NCI-H128 (cell line): ENCODE measurements at regions not wholly inside any gene's neighbourhood (a gene's known extent, or its start where the extent isn't known, plus 50 kb on each side); places are given as distances from the start of the nearest gene placed in this dataset.
"Not testable (repeated sequence)": the region's sequence is repeated elsewhere in the genome, so short reads cannot be mapped to it uniquely, and the experiment has no call there.

Source experiments
- DNase-seq: peaks from one replicate; lab custom pipeline; 2025; ENCODE audit not compliant: unreplicated experiment; lab: John Stamatoyannopoulos, UW

DNA sequence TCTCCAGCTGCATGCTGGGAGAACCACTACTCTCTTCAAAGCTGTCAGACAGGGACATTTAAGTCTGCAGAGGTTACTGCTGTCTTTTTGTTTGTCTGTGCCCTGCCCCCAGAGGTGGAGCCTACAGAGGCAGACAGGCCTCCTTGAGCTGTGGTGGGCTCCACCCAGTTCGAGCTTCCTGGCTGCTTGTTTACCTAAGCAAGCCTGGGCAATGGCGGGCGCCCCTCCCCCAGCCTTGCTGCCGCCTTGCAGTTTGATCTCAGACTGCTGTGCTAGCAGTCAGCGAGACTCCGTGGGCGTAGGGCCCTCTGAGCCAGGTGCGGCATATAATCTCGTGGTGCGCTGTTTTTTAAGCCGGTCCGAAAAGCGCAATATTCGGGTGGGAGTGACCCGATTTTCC lies 215.0 kb downstream of the STIM2 start:
- DNase-seq = not testable (repeated sequence)

DNA sequence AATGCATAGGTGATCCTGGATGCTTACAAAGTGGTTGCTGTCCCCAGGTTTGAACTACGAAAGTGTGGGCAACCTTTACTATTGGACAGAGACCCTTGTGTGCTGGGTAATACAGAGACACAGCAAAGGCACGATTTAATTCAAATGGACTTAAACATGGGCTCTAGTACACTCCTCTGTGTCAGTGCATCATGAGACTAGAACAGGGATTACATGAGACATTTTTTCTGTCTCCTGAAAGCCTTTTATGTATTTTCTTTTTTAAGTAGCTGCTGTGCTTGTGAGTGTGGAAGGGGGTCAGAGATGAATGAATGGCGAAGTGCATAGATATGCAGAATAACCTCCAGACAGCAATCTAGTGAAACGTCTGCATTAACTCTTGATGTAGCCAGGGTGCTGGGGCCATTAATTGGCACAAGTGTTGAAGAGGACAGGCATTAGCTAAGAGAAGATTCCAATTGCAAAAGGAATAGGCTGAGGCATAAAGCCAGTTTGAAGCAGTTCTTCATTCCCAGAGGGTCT lies 218.4 kb downstream of the STIM2 start:
- DNase-seq = no peak

DNA sequence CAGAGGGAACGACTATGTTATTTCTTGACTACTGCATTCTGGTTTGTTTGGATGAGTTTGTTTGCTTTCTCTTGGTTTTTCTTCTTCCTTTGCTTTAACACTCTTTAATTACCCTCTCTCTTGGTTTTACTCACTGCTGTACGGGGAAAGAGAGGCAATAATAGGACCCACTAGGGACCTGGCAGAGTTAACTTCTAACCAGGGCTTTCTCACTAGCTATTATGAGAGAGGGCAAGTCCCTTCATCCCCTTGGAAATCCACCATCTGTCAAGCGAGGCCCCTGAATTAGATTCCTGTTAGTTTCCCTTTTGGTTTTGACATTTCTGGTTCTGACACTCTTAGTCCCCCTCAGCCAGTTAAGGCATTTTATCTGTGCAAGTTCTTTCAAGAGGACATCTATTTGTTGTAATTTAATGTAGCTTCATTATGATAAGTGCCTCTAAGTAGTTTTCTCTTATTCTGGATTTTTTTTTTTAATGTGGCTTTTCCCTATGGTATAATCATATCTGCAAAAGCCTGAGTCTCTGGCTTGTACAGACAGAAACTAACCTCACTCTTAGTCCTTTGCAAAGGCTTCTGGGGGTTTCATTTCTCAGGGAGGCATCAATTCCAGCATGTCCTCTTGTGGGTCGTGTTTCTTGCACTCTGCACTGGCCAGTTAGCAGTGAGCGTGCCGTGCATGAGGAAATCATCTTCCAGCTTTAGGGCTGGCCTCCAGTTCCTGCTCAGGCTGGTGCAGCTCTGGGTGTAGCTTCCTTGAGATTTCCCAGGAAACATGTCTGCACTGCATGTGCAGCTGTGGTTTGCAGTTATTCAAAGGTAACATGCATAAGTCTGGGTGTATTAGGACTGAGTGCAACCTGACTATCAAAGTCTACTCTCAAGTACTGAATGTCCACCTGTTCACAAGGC lies 221.3 kb downstream of the STIM2 start:
- no peak for DNase-seq

GRCh38 chr4:27082776-27083175 lies 222.1 kb downstream of the STIM2 start:
- no peak for DNase-seq

DNA sequence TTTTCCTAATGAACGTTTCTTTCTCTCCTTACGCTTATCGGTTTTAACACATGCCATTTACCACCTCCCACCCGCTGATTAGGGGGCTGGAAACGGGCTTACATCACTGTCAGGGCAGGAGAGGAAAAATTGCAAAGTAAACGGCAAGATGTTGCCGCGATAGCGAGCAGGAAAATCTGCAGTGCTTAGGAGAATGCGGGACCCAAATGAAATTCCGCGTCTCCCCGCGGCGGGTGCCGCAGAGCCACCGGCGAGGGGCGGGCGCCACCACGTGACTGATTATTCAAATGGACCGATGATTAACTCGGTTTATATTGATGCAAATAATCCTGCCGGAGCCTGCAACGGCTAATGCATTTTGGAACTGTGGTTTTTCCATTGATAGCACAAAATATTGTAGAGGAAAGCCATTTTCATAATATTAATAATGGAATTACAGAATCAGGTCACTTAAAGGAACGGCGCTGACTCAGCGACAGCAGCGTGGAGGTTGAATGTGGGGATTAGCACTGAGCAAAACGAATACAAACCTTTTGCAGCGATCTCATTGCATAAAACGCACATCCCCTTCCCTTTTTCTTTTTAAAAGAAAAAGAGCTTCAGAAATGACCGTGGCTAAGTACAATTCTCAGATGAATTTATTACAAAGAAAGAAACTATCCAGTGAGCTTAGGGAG lies 224.2 kb downstream of the STIM2 start:
- DNase-seq = no peak

GRCh38 chr4:27085396-27085795 lies 224.8 kb downstream of the STIM2 start:
- DNase-seq = no peak

GRCh38 chr4:27087306-27088045 lies 226.8 kb downstream of the STIM2 start:
- no peak for DNase-seq

- DNase-seq = no peak
Measured at GRCh38 chr4:27088491-27088890, 227.8 kb downstream of the STIM2 start.

- no peak for DNase-seq
Measured at GRCh38 chr4:27089186-27089585, 228.5 kb downstream of the STIM2 start.

- DNase-seq = no peak
Measured at GRCh38 chr4:27090406-27090805, 229.8 kb downstream of the STIM2 start.

GRCh38 chr4:27094224-27094623 lies 233.6 kb downstream of the STIM2 start:
- no peak for DNase-seq

DNA sequence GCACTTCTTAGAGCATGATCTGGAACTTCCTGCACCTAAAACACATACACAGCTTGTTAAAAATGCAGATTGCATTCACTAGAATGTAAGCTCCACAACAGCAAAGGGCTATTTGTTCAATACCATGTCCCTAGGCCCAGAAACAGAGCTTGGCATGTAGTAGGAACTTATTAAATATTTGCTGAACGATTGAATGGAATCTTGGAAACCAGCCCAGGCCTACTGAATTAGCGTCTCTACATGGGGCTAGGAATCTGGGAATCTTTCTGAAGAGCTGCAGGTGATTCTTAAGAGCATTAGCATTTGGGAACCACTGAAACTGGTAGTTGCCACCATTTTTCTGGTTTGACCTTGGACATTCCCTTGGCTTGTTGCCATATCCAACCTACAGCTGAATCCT lies 234.1 kb downstream of the STIM2 start:
- no peak for DNase-seq

- no peak for DNase-seq
Measured at GRCh38 chr4:27096142-27096824, 235.6 kb downstream of the STIM2 start.

DNA sequence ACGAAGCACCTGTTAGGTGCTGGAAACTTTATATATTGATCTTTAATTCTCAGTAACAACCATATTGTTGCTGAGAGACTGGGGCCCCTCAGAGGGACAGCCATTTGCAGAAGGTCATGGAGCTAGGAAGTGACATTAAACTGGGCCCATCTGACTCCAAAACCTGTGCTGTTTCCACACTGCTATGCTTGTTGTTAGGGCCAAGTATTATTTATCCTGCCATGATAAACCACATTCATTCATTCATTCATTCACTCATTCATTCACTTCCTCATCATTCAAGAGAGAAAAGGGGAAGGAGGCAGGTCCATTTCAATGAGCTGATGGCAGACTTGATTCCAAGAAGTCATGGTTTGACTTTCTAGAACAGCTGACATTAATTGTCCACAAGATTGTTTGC lies 237.4 kb downstream of the STIM2 start:
- no peak for DNase-seq

- no peak for DNase-seq
Measured at GRCh38 chr4:27100713-27101112, 240.1 kb downstream of the STIM2 start.

GRCh38 chr4:27101126-27101525 lies 240.5 kb downstream of the STIM2 start:
- no peak for DNase-seq

- DNase-seq = no peak
Measured at GRCh38 chr4:27101561-27101960, 240.9 kb downstream of the STIM2 start.

GRCh38 chr4:27111627-27112026 lies 251.0 kb downstream of the STIM2 start:
- no peak for DNase-seq

- DNase-seq = no peak
Measured at GRCh38 chr4:27112587-27112986, 251.9 kb downstream of the STIM2 start.

DNA sequence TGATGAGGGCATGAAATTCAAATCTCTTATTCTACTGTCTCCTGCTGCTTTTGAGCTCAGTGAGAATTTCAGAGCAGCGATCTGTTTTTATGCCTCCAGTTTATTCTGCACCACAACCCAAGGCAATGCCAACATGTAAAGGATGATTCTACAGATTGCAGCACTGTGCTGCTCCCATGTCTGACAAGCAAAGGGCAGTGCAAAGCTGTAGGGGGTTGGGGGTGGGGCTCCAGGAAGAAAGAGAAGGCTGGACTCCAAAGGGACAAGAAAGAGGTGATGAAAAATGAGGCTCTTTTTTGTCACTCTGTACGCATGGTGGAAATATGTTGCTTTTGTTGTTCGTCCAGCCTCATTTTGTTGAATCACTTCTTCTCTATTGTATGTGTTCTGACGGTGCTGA lies 254.6 kb downstream of the STIM2 start:
- no peak for DNase-seq

DNA sequence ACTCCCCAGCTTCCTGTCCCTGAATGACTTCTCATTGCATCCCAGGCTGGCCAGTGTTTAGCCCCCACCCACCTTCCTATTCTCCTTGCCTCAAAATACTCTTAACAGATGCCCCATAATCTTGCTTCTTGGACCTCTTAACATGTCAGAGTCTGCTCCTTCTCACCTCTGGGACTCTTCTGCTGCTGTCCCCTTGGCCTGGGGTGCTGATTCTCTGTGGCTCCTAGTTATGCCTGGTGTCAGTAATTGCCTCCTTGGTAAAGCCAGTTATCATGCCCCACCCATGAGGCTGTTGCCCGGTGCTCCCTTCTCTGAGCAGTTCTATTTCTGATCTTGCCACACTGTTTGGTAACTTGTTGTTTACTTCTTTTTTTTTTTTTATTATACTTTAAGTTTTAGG lies 256.8 kb downstream of the STIM2 start:
- DNase-seq = no peak
